HepG2 (cell line): ENCODE measurements at regions not wholly inside any gene's neighbourhood (a gene's known extent, or its start where the extent isn't known, plus 50 kb on each side); places are given as distances from the start of the nearest gene placed in this dataset.

Experiments
- ATAC-seq: fragments of 200-7000 bp; cut with Tn5 transposase; 3 replicates; pipeline ENCODE4 v1.9.1; 2020; ENCODE audit warnings: mild to moderate bottlenecking, moderate library complexity
- BruUV-seq: library from RNA; stranded (reverse); fragments of 400-500 nt; replicated peaks from 2 replicates; lab custom pipeline; 2021; lab: Mats Ljungman, UMichigan
- CTCF ChIA-PET: fragments of 300-600 bp; formaldehyde crosslinking; extraction: SDS; loops from one replicate; lab custom pipeline; 2021; ENCODE audit warnings: low total read pairs, inconsistent platforms, low intra/inter-chr PET ratio; lab: Yijun Ruan, JAX
- POLR2A ChIA-PET: fragments of 350-600 bp; sonication (Branson Sonifier 250); formaldehyde crosslinking; loops from one replicate; lab custom pipeline; 2020; ENCODE audit warnings: antibody characterized with exemption, inconsistent platforms; lab: Yijun Ruan, JAX
- DNase-seq: peaks from one replicate; pipeline ENCODE4 v3.0.0-alpha.2; 2015; ENCODE audit warnings: low spot score
- FAIRE-seq: peaks from 3 replicates; lab custom pipeline; 2011; peaks lifted over from hg19 to GRCh38; lab: Jason Lieb, UNC
- H2AFZ ChIP-seq: one replicate; pipeline ENCODE4 v1.6.1; 2011; ENCODE audit warnings: low read length, inconsistent platforms
- H3K27ac ChIP-seq: fragments of 300-600 bp; 3 replicates; pipeline ENCODE4 v1.8.0; 2011; ENCODE audit warnings: mixed run types, mild to moderate bottlenecking, mixed read lengths, low read length, inconsistent platforms; ENCODE audit not compliant: insufficient read depth; ENCODE audit errors: extremely low read length
- H3K27me3 ChIP-seq, 2 experiments: fragments of 200-600 bp in 1 of 2; 2 replicates in 1 of 2; 3 replicates in 1 of 2; pipeline versions ENCODE4 v1.6.0 to v1.8.0; 2011; ENCODE audit warnings: low read length in 2 of 2, mild to moderate bottlenecking in 2 of 2, moderate library complexity in 2 of 2, inconsistent platforms in 1 of 2; ENCODE audit not compliant: insufficient read depth in 2 of 2, control insufficient read depth in 1 of 2
- H3K36me3 ChIP-seq, 2 experiments: fragments of 200-600 bp in 1 of 2; replicated peaks in 1 of 2; 2 replicates in 1 of 2; 3 replicates in 1 of 2; pipeline versions ENCODE4 v1.5.1 to v1.8.0; 2011; ENCODE audit warnings: low read length in 2 of 2, inconsistent platforms in 1 of 2; ENCODE audit not compliant: insufficient read depth in 2 of 2, control insufficient read depth in 1 of 2
- H3K4me1 ChIP-seq: 2 replicates; pipeline ENCODE4 v1.5.1; 2012; ENCODE audit warnings: low read length, inconsistent platforms; ENCODE audit not compliant: insufficient read depth
- H3K4me2 ChIP-seq: 2 replicates; pipeline ENCODE4 v1.6.0; 2011; ENCODE audit warnings: low read depth, low read length, inconsistent platforms
- H3K4me3 ChIP-seq, 3 experiments: fragments of 200-600 bp in 1 of 3; sonication (generic), shearing (Covaris generic) in 1 of 3; replicated peaks in 1 of 3; 2 replicates each; pipeline ENCODE4 v1.5.1; 2011 to 2016; ENCODE audit warnings: low read length in 3 of 3, inconsistent platforms in 2 of 3, low read depth in 2 of 3, mild to moderate bottlenecking in 2 of 3, control low read depth in 1 of 3, mixed read lengths in 1 of 3; ENCODE audit not compliant: insufficient read depth in 1 of 3
- H3K79me2 ChIP-seq: one replicate; pipeline ENCODE4 v1.6.1; 2011; ENCODE audit warnings: low read length, inconsistent platforms; ENCODE audit not compliant: insufficient read depth
- H3K9ac ChIP-seq: 2 replicates; pipeline ENCODE4 v1.6.0; 2011; ENCODE audit warnings: mild to moderate bottlenecking, low read depth, low read length, inconsistent platforms; ENCODE audit not compliant: insufficient read depth
- H3K9me3 ChIP-seq: 2 replicates; pipeline ENCODE4 v1.5.1; 2012; ENCODE audit warnings: mild to moderate bottlenecking, low read length
- H4K20me1 ChIP-seq: 2 replicates; pipeline ENCODE4 v1.6.0; 2011; ENCODE audit warnings: inconsistent platforms, mild to moderate bottlenecking, low read length, moderate library complexity; ENCODE audit not compliant: insufficient read depth
- GFI1 ChIP-seq: sonication (generic); formaldehyde crosslinking; IDR thresholded peaks from 2 replicates; pipeline ENCODE4 v1.5.0; 2020; ENCODE audit warnings: missing genetic modification reagents, mild to moderate bottlenecking, borderline replicate concordance
- YY1 ChIP-seq: IDR thresholded peaks from 2 replicates; pipeline ENCODE4 v1.6.1; 2011; ENCODE audit warnings: low read length, low read depth, moderate library complexity, mild to moderate bottlenecking; ENCODE audit not compliant: insufficient read depth, insufficient replicate concordance
- ZBTB21 ChIP-seq: sonication (generic); formaldehyde crosslinking; IDR thresholded peaks from 2 replicates; pipeline ENCODE4 v1.4.0; 2020; ENCODE audit warnings: missing genetic modification reagents
- ZFP36 ChIP-seq: fragments of 150-350 bp; IDR thresholded peaks from 2 replicates; pipeline ENCODE4 v1.6.1; 2018; ENCODE audit warnings: borderline replicate concordance, low read length, low read depth; ENCODE audit not compliant: partially characterized antibody
- ZNF577 ChIP-seq: sonication (generic); formaldehyde crosslinking; IDR thresholded peaks from 2 replicates; pipeline ENCODE4 v1.4.0; 2020; ENCODE audit warnings: mild to moderate bottlenecking, low read depth, missing genetic modification reagents, borderline replicate concordance
- ZNF672 ChIP-seq: sonication (generic); formaldehyde crosslinking; IDR thresholded peaks from 2 replicates; pipeline ENCODE4 v1.8.1; 2022; ENCODE audit warnings: missing genetic modification reagents
- ZNF773 ChIP-seq: sonication (generic); formaldehyde crosslinking; IDR thresholded peaks from 2 replicates; pipeline ENCODE4 v1.4.0; 2020; ENCODE audit warnings: missing genetic modification reagents, borderline replicate concordance
- WGBS: methylation state at CpG from one replicate; pipeline ENCODE4 v1.1.6; 2017; ENCODE audit warnings: low lambda C conversion rate; 5-methylcytosine and 5-hydroxymethylcytosine counted together
- in situ Hi-C: cut with HindIII; loops from 2 replicates; pipeline ENCODE4 v1.10.0; 2017; ENCODE audit warnings: low pct_unique_long_range_greater_than_20kb; ENCODE audit not compliant: extremely low pct_ligation_motif_present
- intact Hi-C: fragments of 100-400 bp; cut with micrococcal nuclease; formaldehyde crosslinking; loops from one replicate; pipeline ENCODE4 v1.10.0; 2022; ENCODE audit not compliant: unreplicated experiment
- TF ChIP-seq, protein P1 (sequence below): sonication (generic); IDR thresholded peaks from 2 replicates; pipeline ENCODE4 v1.6.1; 2016; ENCODE audit warnings: low read depth, borderline replicate concordance
- TF ChIP-seq, protein P2 (sequence below): IDR thresholded peaks from 2 replicates; pipeline ENCODE4 v1.4.0; 2020; ENCODE audit warnings: mild to moderate bottlenecking, missing genetic modification reagents
- TF ChIP-seq, protein P3 (sequence below): sonication (generic); formaldehyde crosslinking; IDR thresholded peaks from 2 replicates; pipeline ENCODE4 v1.4.0; 2020; ENCODE audit warnings: missing genetic modification reagents

DNA sequence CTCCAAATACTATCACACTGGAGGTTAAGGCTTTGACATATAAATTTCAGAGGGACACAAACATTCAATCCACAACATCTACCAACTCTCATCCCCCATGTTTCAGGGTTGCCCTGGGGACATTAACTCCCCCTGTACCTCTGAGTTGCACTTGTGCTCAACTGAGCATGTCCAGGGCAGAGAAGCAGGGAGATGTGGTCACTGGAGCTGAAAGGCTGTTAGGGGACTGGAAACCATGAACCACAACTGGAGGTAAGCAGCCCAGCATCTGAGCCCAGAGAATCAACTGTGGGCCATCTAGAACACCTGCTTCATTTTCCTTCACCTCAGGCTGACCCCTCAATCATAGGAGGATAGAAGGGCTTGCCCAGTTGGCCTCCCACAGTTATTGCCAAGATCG, 641.1 kb downstream of the MID1IP1 start:
- Histone ChIP-seq H3K9me3 (no peaks in the 10 kb centered on the region), H3K27me3 (no peaks in the 10 kb centered on the region)
- TF ChIP-seq, protein P1, sequence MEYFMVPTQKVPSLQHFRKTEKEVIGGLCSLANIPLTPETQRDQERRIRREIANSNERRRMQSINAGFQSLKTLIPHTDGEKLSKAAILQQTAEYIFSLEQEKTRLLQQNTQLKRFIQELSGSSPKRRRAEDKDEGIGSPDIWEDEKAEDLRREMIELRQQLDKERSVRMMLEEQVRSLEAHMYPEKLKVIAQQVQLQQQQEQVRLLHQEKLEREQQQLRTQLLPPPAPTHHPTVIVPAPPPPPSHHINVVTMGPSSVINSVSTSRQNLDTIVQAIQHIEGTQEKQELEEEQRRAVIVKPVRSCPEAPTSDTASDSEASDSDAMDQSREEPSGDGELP, result no peak
- TF ChIP-seq ZNF577 (CRISPR knock-in tag) (no peak), ZFP36 (no peak), GFI1 (CRISPR knock-in tag) (no peak), YY1 (no peak), ZBTB21 (CRISPR knock-in tag) (no peak), ZNF672 (CRISPR knock-in tag) (no peak), ZNF773 (no peak)
- TF ChIP-seq, protein P2, sequence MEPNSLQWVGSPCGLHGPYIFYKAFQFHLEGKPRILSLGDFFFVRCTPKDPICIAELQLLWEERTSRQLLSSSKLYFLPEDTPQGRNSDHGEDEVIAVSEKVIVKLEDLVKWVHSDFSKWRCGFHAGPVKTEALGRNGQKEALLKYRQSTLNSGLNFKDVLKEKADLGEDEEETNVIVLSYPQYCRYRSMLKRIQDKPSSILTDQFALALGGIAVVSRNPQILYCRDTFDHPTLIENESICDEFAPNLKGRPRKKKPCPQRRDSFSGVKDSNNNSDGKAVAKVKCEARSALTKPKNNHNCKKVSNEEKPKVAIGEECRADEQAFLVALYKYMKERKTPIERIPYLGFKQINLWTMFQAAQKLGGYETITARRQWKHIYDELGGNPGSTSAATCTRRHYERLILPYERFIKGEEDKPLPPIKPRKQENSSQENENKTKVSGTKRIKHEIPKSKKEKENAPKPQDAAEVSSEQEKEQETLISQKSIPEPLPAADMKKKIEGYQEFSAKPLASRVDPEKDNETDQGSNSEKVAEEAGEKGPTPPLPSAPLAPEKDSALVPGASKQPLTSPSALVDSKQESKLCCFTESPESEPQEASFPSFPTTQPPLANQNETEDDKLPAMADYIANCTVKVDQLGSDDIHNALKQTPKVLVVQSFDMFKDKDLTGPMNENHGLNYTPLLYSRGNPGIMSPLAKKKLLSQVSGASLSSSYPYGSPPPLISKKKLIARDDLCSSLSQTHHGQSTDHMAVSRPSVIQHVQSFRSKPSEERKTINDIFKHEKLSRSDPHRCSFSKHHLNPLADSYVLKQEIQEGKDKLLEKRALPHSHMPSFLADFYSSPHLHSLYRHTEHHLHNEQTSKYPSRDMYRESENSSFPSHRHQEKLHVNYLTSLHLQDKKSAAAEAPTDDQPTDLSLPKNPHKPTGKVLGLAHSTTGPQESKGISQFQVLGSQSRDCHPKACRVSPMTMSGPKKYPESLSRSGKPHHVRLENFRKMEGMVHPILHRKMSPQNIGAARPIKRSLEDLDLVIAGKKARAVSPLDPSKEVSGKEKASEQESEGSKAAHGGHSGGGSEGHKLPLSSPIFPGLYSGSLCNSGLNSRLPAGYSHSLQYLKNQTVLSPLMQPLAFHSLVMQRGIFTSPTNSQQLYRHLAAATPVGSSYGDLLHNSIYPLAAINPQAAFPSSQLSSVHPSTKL (CRISPR knock-in tag), result no peak
- TF ChIP-seq, protein P3, sequence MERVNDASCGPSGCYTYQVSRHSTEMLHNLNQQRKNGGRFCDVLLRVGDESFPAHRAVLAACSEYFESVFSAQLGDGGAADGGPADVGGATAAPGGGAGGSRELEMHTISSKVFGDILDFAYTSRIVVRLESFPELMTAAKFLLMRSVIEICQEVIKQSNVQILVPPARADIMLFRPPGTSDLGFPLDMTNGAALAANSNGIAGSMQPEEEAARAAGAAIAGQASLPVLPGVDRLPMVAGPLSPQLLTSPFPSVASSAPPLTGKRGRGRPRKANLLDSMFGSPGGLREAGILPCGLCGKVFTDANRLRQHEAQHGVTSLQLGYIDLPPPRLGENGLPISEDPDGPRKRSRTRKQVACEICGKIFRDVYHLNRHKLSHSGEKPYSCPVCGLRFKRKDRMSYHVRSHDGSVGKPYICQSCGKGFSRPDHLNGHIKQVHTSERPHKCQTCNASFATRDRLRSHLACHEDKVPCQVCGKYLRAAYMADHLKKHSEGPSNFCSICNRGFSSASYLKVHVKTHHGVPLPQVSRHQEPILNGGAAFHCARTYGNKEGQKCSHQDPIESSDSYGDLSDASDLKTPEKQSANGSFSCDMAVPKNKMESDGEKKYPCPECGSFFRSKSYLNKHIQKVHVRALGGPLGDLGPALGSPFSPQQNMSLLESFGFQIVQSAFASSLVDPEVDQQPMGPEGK (CRISPR knock-in tag), result no peak
- TF ChIP-seq, all 625 proteins: peak for 0
- Histone ChIP-seq H3K36me3 (no peaks in the 10 kb centered on the region), H3K4me3 (no peak overlapping the region), H3K4me1 (peaks cover 14% of the 10 kb centered on the region), H3K4me2 (no peak overlapping the region), H4K20me1 (no peaks in the 10 kb centered on the region), H3K9ac (no peak overlapping the region), H2AFZ (no peak overlapping the region), H3K79me2 (no peaks in the 10 kb centered on the region), H3K27ac (no peak overlapping the region)
- ChIA-PET POLR2A (no interaction called here), CTCF (no interaction called here)
- 50% methylated on average over 1 of the region's 1 CpG for WGBS
- FAIRE-seq (no peak), ATAC-seq (no peak), DNase-seq (no peak)
- BruUV-seq, result no TSS peak
- intact Hi-C loops, result no loop called here
- in situ Hi-C loops, result no loop called here
